Gastrocnemius medialis (tissue), 4 donors: ENCODE measurements at regions not wholly inside any gene's neighbourhood (a gene's known extent, or its start where the extent isn't known, plus 50 kb on each side); places are given as distances from the start of the nearest gene placed in this dataset.

Source experiments
- POLR2A ChIP-seq, 2 donors: fragments of 450-650 bp; IDR thresholded peaks; one replicate each; pipeline ENCODE4 v1.6.1; 2017; ENCODE audit warnings: antibody characterized with exemption in 2 of 2, mild to moderate bottlenecking in 2 of 2, moderate library complexity in 2 of 2
- TF ChIP-seq, protein P1 (sequence below), 5 experiments: fragments of 450-650 bp in 3 of 5; fragments of 200-600 bp in 2 of 5; sonication (generic) in 2 of 5; IDR thresholded peaks in 4 of 5; conservative IDR thresholded peaks in 1 of 5; 1 replicate in 4 of 5; 2 replicates in 1 of 5; pipeline ENCODE4 v1.5.1; 2016 to 2019; ENCODE audit warnings: antibody characterized with exemption in 5 of 5, mild to moderate bottlenecking in 3 of 5, moderate library complexity in 3 of 5

DNA sequence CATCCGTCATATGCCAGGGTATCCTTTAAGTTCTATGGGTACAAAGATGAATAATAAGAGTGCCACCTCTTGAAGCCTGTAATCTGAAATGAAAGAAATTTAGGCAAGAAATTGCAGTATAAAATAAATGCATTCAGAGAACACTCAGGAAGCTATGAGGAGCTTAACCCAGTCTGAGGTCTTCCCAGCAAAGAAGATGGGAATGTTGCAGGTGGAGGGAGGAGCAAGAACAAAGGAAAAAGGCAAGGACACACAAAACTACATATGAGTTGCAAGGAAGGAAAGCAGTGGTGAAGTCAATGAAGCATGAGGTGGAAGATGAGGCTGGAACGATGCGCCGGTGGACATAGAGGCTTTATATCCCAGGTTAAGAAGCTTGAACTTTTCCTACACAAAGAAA, 67.0 kb upstream of the DST start:
- TF ChIP-seq, protein P1, sequence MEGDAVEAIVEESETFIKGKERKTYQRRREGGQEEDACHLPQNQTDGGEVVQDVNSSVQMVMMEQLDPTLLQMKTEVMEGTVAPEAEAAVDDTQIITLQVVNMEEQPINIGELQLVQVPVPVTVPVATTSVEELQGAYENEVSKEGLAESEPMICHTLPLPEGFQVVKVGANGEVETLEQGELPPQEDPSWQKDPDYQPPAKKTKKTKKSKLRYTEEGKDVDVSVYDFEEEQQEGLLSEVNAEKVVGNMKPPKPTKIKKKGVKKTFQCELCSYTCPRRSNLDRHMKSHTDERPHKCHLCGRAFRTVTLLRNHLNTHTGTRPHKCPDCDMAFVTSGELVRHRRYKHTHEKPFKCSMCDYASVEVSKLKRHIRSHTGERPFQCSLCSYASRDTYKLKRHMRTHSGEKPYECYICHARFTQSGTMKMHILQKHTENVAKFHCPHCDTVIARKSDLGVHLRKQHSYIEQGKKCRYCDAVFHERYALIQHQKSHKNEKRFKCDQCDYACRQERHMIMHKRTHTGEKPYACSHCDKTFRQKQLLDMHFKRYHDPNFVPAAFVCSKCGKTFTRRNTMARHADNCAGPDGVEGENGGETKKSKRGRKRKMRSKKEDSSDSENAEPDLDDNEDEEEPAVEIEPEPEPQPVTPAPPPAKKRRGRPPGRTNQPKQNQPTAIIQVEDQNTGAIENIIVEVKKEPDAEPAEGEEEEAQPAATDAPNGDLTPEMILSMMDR (IDR thresholded peaks at IDR 0.05 in 4 of 5, conservative IDR thresholded peaks at IDR 0.05 in 1 of 5) = no peak
- TF ChIP-seq POLR2A (IDR thresholded peaks at IDR 0.05) = no peak
